T-cell (primary cell): ENCODE measurements at regions not wholly inside any gene's neighbourhood (a gene's known extent, or its start where the extent isn't known, plus 50 kb on each side); places are given as distances from the start of the nearest gene placed in this dataset.

Experiments
- ATAC-seq, 4 experiments: fragments of 200-7000 bp in 3 of 4; fragments of 150-1000 bp in 1 of 4; cut with Tn5 transposase; replicated peaks in 1 of 4; 1 replicate in 3 of 4; 2 replicates in 1 of 4; pipeline ENCODE4 v1.10.0; 2021; ENCODE audit warnings: moderate library complexity in 3 of 4, mild to moderate bottlenecking in 2 of 4, moderate number of reproducible peaks in 1 of 4
- CTCF ChIA-PET, 2 donors: fragments of 300-600 bp; sonication (Branson Sonifier 250); formaldehyde crosslinking; loops; one replicate each; lab custom pipeline; 2022; ENCODE audit warnings: antibody characterized with exemption in 2 of 2; lab: Charles Lee
- POLR2A ChIA-PET, 2 donors: fragments of 300-600 bp; sonication (Branson Sonifier 250); formaldehyde crosslinking; loops; one replicate each; lab custom pipeline; 2022; ENCODE audit warnings: antibody characterized with exemption in 2 of 2; lab: Charles Lee
- DNase-seq, 35 experiments: peaks; one replicate each; pipeline versions ENCODE4 v3.0.0 to v3.0.0-alpha.2; 2013 to 2023
- H3K27ac ChIP-seq: one replicate; pipeline ENCODE4 v1.5.1; 2013; ENCODE audit warnings: low read length
- H3K27me3 ChIP-seq, 2 experiments: replicated peaks in 1 of 2; 1 replicate in 1 of 2; 2 replicates in 1 of 2; pipeline versions ENCODE4 v1.6.1 to v1.7.0; 2013; ENCODE audit warnings: low read length in 1 of 2, mixed read lengths in 1 of 2; ENCODE audit not compliant: control insufficient read depth in 2 of 2, insufficient read depth in 2 of 2; ENCODE audit errors: extremely low read depth in 1 of 2
- H3K36me3 ChIP-seq, 2 donors: 1 replicate in 1 of 2; 2 replicates in 1 of 2; pipeline versions ENCODE4 v1.6.1 to v1.7.0; 2013; ENCODE audit warnings: low read length in 1 of 2; ENCODE audit not compliant: control insufficient read depth in 2 of 2, insufficient read depth in 1 of 2; ENCODE audit errors: extremely low read depth in 1 of 2
- H3K4me1 ChIP-seq, 2 experiments: 1 replicate in 1 of 2; 2 replicates in 1 of 2; pipeline versions ENCODE4 v1.6.1 to v1.7.0; 2013; ENCODE audit warnings: low read length in 2 of 2, mixed read lengths in 1 of 2; ENCODE audit not compliant: insufficient read depth in 2 of 2, control insufficient read depth in 1 of 2; ENCODE audit errors: extremely low read depth in 1 of 2
- H3K4me3 ChIP-seq, 2 donors: 1 replicate in 1 of 2; 2 replicates in 1 of 2; pipeline versions ENCODE4 v1.5.1 to v1.7.0; 2013; ENCODE audit warnings: mild to moderate bottlenecking in 2 of 2, low read length in 1 of 2, moderate library complexity in 1 of 2; ENCODE audit not compliant: control insufficient read depth in 1 of 2; ENCODE audit errors: extremely low read depth in 1 of 2
- H3K9me3 ChIP-seq: 2 replicates; pipeline ENCODE4 v1.7.0; 2013
- H3K27ac Mint-ChIP-seq, 2 donors: one replicate each; pipeline ENCODE4 v1.8.0; 2020 to 2021; ENCODE audit warnings: mild to moderate bottlenecking in 2 of 2, mixed read lengths in 2 of 2
- H3K27me3 Mint-ChIP-seq, 2 donors: one replicate each; pipeline ENCODE4 v1.8.0; 2021 to 2022; ENCODE audit warnings: mixed read lengths in 2 of 2
- H3K36me3 Mint-ChIP-seq: one replicate; pipeline ENCODE4 v1.8.0; 2021; ENCODE audit warnings: mixed read lengths
- H3K4me1 Mint-ChIP-seq, 3 donors: one replicate each; pipeline ENCODE4 v1.8.0; 2020 to 2022; ENCODE audit warnings: mixed read lengths in 3 of 3, mild to moderate bottlenecking in 1 of 3
- H3K4me3 Mint-ChIP-seq, 3 donors: one replicate each; pipeline ENCODE4 v1.8.0; 2020 to 2022; ENCODE audit warnings: mild to moderate bottlenecking in 3 of 3, mixed read lengths in 3 of 3, moderate library complexity in 3 of 3
- H3K9me3 Mint-ChIP-seq, 3 donors: one replicate each; pipeline ENCODE4 v1.8.0; 2020 to 2022; ENCODE audit warnings: mixed read lengths in 3 of 3
- whole genome bisulfite sequencing: methylation state at CpG from one replicate; pipeline ENCODE4 v1.1.5; 2013; ENCODE audit warnings: missing lambda C conversion rate; ENCODE audit not compliant: insufficient coverage; 5-methylcytosine and 5-hydroxymethylcytosine counted together

- Histone ChIP-seq H3K36me3 (no peaks in the 10 kb centered on the region), H3K4me3 (no peak overlapping the region), H3K9me3 (no peaks in the 10 kb centered on the region), H3K27ac (no peak overlapping the region), H3K4me1 (no peaks in the 10 kb centered on the region), H3K27me3 (no peaks in the 10 kb centered on the region)
- Mint-ChIP-seq H3K36me3 (no peaks in the 10 kb centered on the region), H3K4me3 (no peak overlapping the region), H3K9me3 (peaks cover 0 to 13% (median 7%) of the 10 kb centered on the region in 3 donors), H3K27me3 (peaks cover 0 to 5% of the 10 kb centered on the region in 2 donors), H3K27ac (no peak overlapping the region), H3K4me1 (no peaks in the 10 kb centered on the region)
- no peak for ATAC-seq
- no peak for DNase-seq
- WGBS: no CpG with 5 or more reads among the region's 2 CpGs
- ChIA-PET POLR2A (no interaction called here), CTCF (no interaction called here)
Observed at GRCh38 chr18:6484659-6485058, 69.9 kb upstream of the L3MBTL4 start.

GRCh38 chr18:6486313-6486712 lies 71.6 kb upstream of the L3MBTL4 start:
- Histone ChIP-seq H3K9me3 (no peaks in the 10 kb centered on the region), H3K27ac (no peak overlapping the region), H3K36me3 (no peaks in the 10 kb centered on the region), H3K4me3 (no peak overlapping the region), H3K4me1 (no peaks in the 10 kb centered on the region), H3K27me3 (no peaks in the 10 kb centered on the region)
- 43% methylated on average over 1 of the region's 3 CpGs for WGBS
- CTCF ChIA-PET: no interaction called here
- POLR2A ChIA-PET: interaction anchor here in 1 of 2 donors (0.7 kb wide), 1 partner anchor 62 kb away, joined by 3 read pairs; no protein-coding TSS in a partner anchor
- Mint-ChIP-seq H3K4me3 (no peak overlapping the region), H3K27ac (no peak overlapping the region), H3K36me3 (no peaks in the 10 kb centered on the region), H3K4me1 (no peaks in the 10 kb centered on the region), H3K9me3 (peaks cover 0 to 12% (median 7%) of the 10 kb centered on the region in 3 donors), H3K27me3 (peaks cover 0 to 5% of the 10 kb centered on the region in 2 donors)
- DNase-seq: no peak
- no peak for ATAC-seq

GRCh38 chr18:6486764-6487426 lies 72.2 kb upstream of the L3MBTL4 start:
- H3K27ac Mint-ChIP-seq: no peak overlapping the region

GRCh38 chr18:6487968-6488367 lies 73.3 kb upstream of the L3MBTL4 start:
- no peak overlapping the region for H3K4me3 ChIP-seq
- no peak overlapping the region for H3K27ac ChIP-seq
- CTCF ChIA-PET: no interaction called here
- H3K36me3 ChIP-seq: no peaks in the 10 kb centered on the region
- ATAC-seq (no peak), DNase-seq (no peak)
- Mint-ChIP-seq H3K9me3 (peaks cover 0 to 9% (median 4%) of the 10 kb centered on the region in 3 donors), H3K4me1 (no peaks in the 10 kb centered on the region), H3K27ac (no peak overlapping the region), H3K27me3 (peaks cover 0 to 5% of the 10 kb centered on the region in 2 donors), H3K36me3 (no peaks in the 10 kb centered on the region), H3K4me3 (no peak overlapping the region)
- H3K27me3 ChIP-seq: no peaks in the 10 kb centered on the region
- POLR2A ChIA-PET: no interaction called here
- H3K9me3 ChIP-seq: no peaks in the 10 kb centered on the region
- no peaks in the 10 kb centered on the region for H3K4me1 ChIP-seq
- no CpG with 5 or more reads among the region's 1 CpG for WGBS

More at GRCh38 chr18:6486764-6487426, 72.2 kb upstream of the L3MBTL4 start:
- Histone ChIP-seq H3K4me3 (no peak overlapping the region), H3K9me3 (no peaks in the 10 kb centered on the region), H3K4me1 (no peaks in the 10 kb centered on the region), H3K27ac (no peak overlapping the region), H3K27me3 (no peaks in the 10 kb centered on the region), H3K36me3 (no peaks in the 10 kb centered on the region)
- Mint-ChIP-seq H3K27me3 (peaks cover 0 to 5% of the 10 kb centered on the region in 2 donors), H3K4me1 (no peaks in the 10 kb centered on the region), H3K9me3 (peaks cover 0 to 9% (median 4%) of the 10 kb centered on the region in 3 donors), H3K36me3 (no peaks in the 10 kb centered on the region), H3K4me3 (no peak overlapping the region)
- WGBS: 81% methylated on average over 3 of the region's 5 CpGs
- CTCF ChIA-PET: no interaction called here
- ATAC-seq (no peak), DNase-seq (no peak)
- POLR2A ChIA-PET: interaction anchor here in 1 of 2 donors (0.7 kb wide), 1 partner anchor 63 kb away, joined by 3 read pairs; no protein-coding TSS in a partner anchor

GRCh38 chr18:6488956-6489355 lies 74.2 kb upstream of the L3MBTL4 start:
- ATAC-seq: no peak
- no peak overlapping the region for H3K4me3 ChIP-seq
- H3K36me3 ChIP-seq: no peaks in the 10 kb centered on the region
- Mint-ChIP-seq H3K27ac (no peak overlapping the region), H3K4me1 (no peaks in the 10 kb centered on the region), H3K36me3 (no peaks in the 10 kb centered on the region), H3K27me3 (peaks cover 0 to 5% of the 10 kb centered on the region in 2 donors), H3K4me3 (no peak overlapping the region), H3K9me3 (peaks cover 0 to 9% (median 0%) of the 10 kb centered on the region in 3 donors)
- no peaks in the 10 kb centered on the region for H3K9me3 ChIP-seq
- DNase-seq: no peak
- no peaks in the 10 kb centered on the region for H3K27me3 ChIP-seq
- no peaks in the 10 kb centered on the region for H3K4me1 ChIP-seq
- H3K27ac ChIP-seq: no peak overlapping the region
- ChIA-PET POLR2A (no interaction called here), CTCF (no interaction called here)
- no CpG with 5 or more reads among the region's 1 CpG for WGBS

GRCh38 chr18:6489977-6490376 lies 75.3 kb upstream of the L3MBTL4 start:
- Histone ChIP-seq H3K27me3 (no peaks in the 10 kb centered on the region), H3K4me1 (no peaks in the 10 kb centered on the region), H3K4me3 (no peak overlapping the region), H3K9me3 (no peaks in the 10 kb centered on the region), H3K27ac (no peak overlapping the region), H3K36me3 (no peaks in the 10 kb centered on the region)
- Mint-ChIP-seq H3K9me3 (peaks cover 0 to 9% (median 0%) of the 10 kb centered on the region in 3 donors), H3K27ac (no peak overlapping the region), H3K4me3 (no peak overlapping the region), H3K27me3 (peaks cover 0 to 5% of the 10 kb centered on the region in 2 donors), H3K36me3 (no peaks in the 10 kb centered on the region), H3K4me1 (no peaks in the 10 kb centered on the region)
- no peak for ATAC-seq
- WGBS: no CpG with 5 or more reads among the region's 2 CpGs
- no peak for DNase-seq
- CTCF ChIA-PET: no interaction called here
- POLR2A ChIA-PET: no interaction called here
